ENCODE measurements at regions not wholly inside any gene's neighbourhood (a gene's known extent, or its start where the extent isn't known, plus 50 kb on each side); places are given as distances from the start of the nearest gene placed in this dataset.
A peak's percentile ranks its signal among the peaks of the same experiment; 100 is the strongest.

GRCh38 chr10:70939441-70940003 is 51.2 kb upstream of the PCBD1 start:
- no peaks in the 10 kb centered on the region for H3K9me3 ChIP-seq
- intact Hi-C loops (cut with DNase I), result loop anchor here in 1 of 2 donors (10.0 kb wide), 1 partner anchor 345 kb away; no protein-coding TSS in a partner anchor
- no peak overlapping the region for H3K27ac ChIP-seq
- DNase-seq (no peak), ATAC-seq (no peak)
- no peak overlapping the region for H3K4me3 ChIP-seq
- no peaks in the 10 kb centered on the region for H3K36me3 ChIP-seq
- no peaks in the 10 kb centered on the region for H3K27me3 ChIP-seq
- WGBS (ENCODE audit: insufficient coverage, low coverage, low lambda C conversion rate, missing lambda C conversion rate), result no CpG with 5 or more reads among the region's 1 CpG
- TF ChIP-seq POLR2A (IDR thresholded peaks at IDR 0.05) (no peak), CTCF (IDR thresholded peaks at IDR 0.05) (no peak)
- H3K4me1 ChIP-seq, result no peaks in the 10 kb centered on the region

GRCh38 chr10:70940834-70941568 is 52.6 kb upstream of the PCBD1 start:
- 52% methylated on average over 5 of the region's 6 CpGs for WGBS (ENCODE audit: insufficient coverage, low coverage, low lambda C conversion rate, missing lambda C conversion rate)
- Histone ChIP-seq H3K4me3 (no peak overlapping the region), H3K27me3 (no peaks in the 10 kb centered on the region), H3K36me3 (no peaks in the 10 kb centered on the region), H3K9me3 (no peaks in the 10 kb centered on the region), H3K4me1 (no peaks in the 10 kb centered on the region), H3K27ac (no peak overlapping the region)
- DNase-seq (peak in 1 of 3 donors; percentile 67), ATAC-seq (peak in 1 of 4 donors; percentile 69)
- intact Hi-C loops (cut with DNase I), result no loop called here
- no peak for TF ChIP-seq POLR2A (IDR thresholded peaks at IDR 0.05)
- TF ChIP-seq CTCF (IDR thresholded peaks at IDR 0.05), result no peak

GRCh38 chr10:70942125-70942524 is 53.8 kb upstream of the PCBD1 start:
- TF ChIP-seq POLR2A (IDR thresholded peaks at IDR 0.05) (no peak), CTCF (IDR thresholded peaks at IDR 0.05) (no peak)
- H3K4me3 ChIP-seq, result no peak overlapping the region
- no peak for ATAC-seq
- no peak overlapping the region for H3K27ac ChIP-seq
- no peak for DNase-seq
- H3K9me3 ChIP-seq, result no peaks in the 10 kb centered on the region
- intact Hi-C loops (cut with DNase I), result no loop called here
- H3K27me3 ChIP-seq, result no peaks in the 10 kb centered on the region
- H3K36me3 ChIP-seq, result no peaks in the 10 kb centered on the region
- H3K4me1 ChIP-seq, result no peaks in the 10 kb centered on the region
- 70% methylated on average over 3 of the region's 6 CpGs for WGBS (ENCODE audit: insufficient coverage, low coverage, low lambda C conversion rate, missing lambda C conversion rate)

GRCh38 chr10:70942725-70943124 is 54.4 kb upstream of the PCBD1 start:
- TF ChIP-seq POLR2A (IDR thresholded peaks at IDR 0.05) (no peak), CTCF (IDR thresholded peaks at IDR 0.05) (no peak)
- Histone ChIP-seq H3K27me3 (no peaks in the 10 kb centered on the region), H3K9me3 (no peaks in the 10 kb centered on the region), H3K4me3 (no peak overlapping the region), H3K27ac (no peak overlapping the region), H3K4me1 (no peaks in the 10 kb centered on the region), H3K36me3 (no peaks in the 10 kb centered on the region)
- no CpG with 5 or more reads among the region's 3 CpGs for WGBS (ENCODE audit: insufficient coverage, low coverage, low lambda C conversion rate, missing lambda C conversion rate)
- no peak for DNase-seq
- intact Hi-C loops (cut with DNase I), result no loop called here
- ATAC-seq, result no peak

All from right lobe of liver (tissue), 6 donors.